Endodermal cell (in vitro differentiated cells): ENCODE measurements at regions not wholly inside any gene's neighbourhood (a gene's known extent, or its start where the extent isn't known, plus 50 kb on each side); places are given as distances from the start of the nearest gene placed in this dataset.

Source experiments
- DNase-seq: peaks from one replicate; pipeline ENCODE4 v3.0.0-alpha.2; 2017
- H3K27ac ChIP-seq: 2 replicates; pipeline ENCODE4 v1.5.1; 2013; ENCODE audit warnings: mild to moderate bottlenecking, low read depth, low read length, moderate library complexity
- H3K27me3 ChIP-seq: 2 replicates; pipeline ENCODE4 v1.6.1; 2013; ENCODE audit warnings: mild to moderate bottlenecking, low read length, moderate library complexity; ENCODE audit not compliant: insufficient read depth, control insufficient read depth, poor library complexity, severe bottlenecking
- H3K36me3 ChIP-seq: 2 replicates; pipeline ENCODE4 v1.7.0; 2013; ENCODE audit warnings: mild to moderate bottlenecking, low read length, moderate library complexity; ENCODE audit not compliant: control insufficient read depth, insufficient read depth
- H3K4me1 ChIP-seq: one replicate; pipeline ENCODE4 v1.7.0; 2013; ENCODE audit warnings: low read length; ENCODE audit not compliant: control insufficient read depth, insufficient read depth
- H3K4me3 ChIP-seq: 2 replicates; pipeline ENCODE4 v1.5.1; 2013; ENCODE audit warnings: mild to moderate bottlenecking, low read length, moderate library complexity
- H3K9ac ChIP-seq: 2 replicates; pipeline ENCODE4 v1.6.1; 2013; ENCODE audit warnings: mild to moderate bottlenecking, low read length, moderate library complexity; ENCODE audit not compliant: poor library complexity, severe bottlenecking; ENCODE audit errors: extremely low read depth
- H3K9me3 ChIP-seq: 2 replicates; pipeline ENCODE4 v1.6.1; 2013; ENCODE audit warnings: mild to moderate bottlenecking, low read length, moderate library complexity; ENCODE audit not compliant: control insufficient read depth
- H3K27ac Mint-ChIP-seq: 2 replicates; pipeline ENCODE4 v1.8.0; 2020; ENCODE audit warnings: mixed read lengths
- H3K27me3 Mint-ChIP-seq: 2 replicates; pipeline ENCODE4 v1.8.0; 2021; ENCODE audit warnings: mild to moderate bottlenecking, mixed read lengths; ENCODE audit not compliant: insufficient read depth
- H3K36me3 Mint-ChIP-seq: 2 replicates; pipeline ENCODE4 v1.8.0; 2020; ENCODE audit warnings: low read depth, mixed read lengths
- H3K4me1 Mint-ChIP-seq: 2 replicates; pipeline ENCODE4 v1.8.0; 2020; ENCODE audit warnings: mixed read lengths
- H3K4me3 Mint-ChIP-seq: 2 replicates; pipeline ENCODE4 v1.8.0; 2020; ENCODE audit warnings: mild to moderate bottlenecking, moderate library complexity, mixed read lengths
- H3K9me3 Mint-ChIP-seq: 2 replicates; pipeline ENCODE4 v1.8.0; 2020; ENCODE audit warnings: mild to moderate bottlenecking, mixed read lengths
- CTCF ChIP-seq: fragments of 200-600 bp; sonication (generic); conservative IDR thresholded peaks from 2 replicates; pipeline ENCODE4 v1.5.0; 2021; ENCODE audit warnings: antibody characterized with exemption, mild to moderate bottlenecking
- WGBS, 2 experiments: methylation state at CpG; one replicate each; pipeline versions ENCODE4 v1.1.5 to v1.1.7; 2013; ENCODE audit warnings: missing lambda C conversion rate in 2 of 2, mixed read lengths in 1 of 2; ENCODE audit not compliant: insufficient coverage in 1 of 2, insufficient read length in 1 of 2; 5-methylcytosine and 5-hydroxymethylcytosine counted together

GRCh38 chr3:150114273-150114672 lies 143.6 kb upstream of the PFN2 start:
- H3K9me3 Mint-ChIP-seq: no peaks in the 10 kb centered on the region

GRCh38 chr3:150110097-150110496 lies 139.4 kb upstream of the PFN2 start:
- peaks cover 30% of the 10 kb centered on the region for H3K4me1 Mint-ChIP-seq
- no peak overlapping the region for H3K4me3 ChIP-seq
- peaks cover 8% of the 10 kb centered on the region for H3K4me1 ChIP-seq
- no peak overlapping the region for H3K27ac ChIP-seq
- no peaks in the 10 kb centered on the region for H3K27me3 ChIP-seq
- no peaks in the 10 kb centered on the region for H3K9me3 ChIP-seq
- no peaks in the 10 kb centered on the region for H3K36me3 Mint-ChIP-seq
- 98 to 99% methylated on average over 5 of the region's 5 CpGs for WGBS, 2 experiments
- DNase-seq: no peak
- no peaks in the 10 kb centered on the region for H3K27me3 Mint-ChIP-seq
- H3K36me3 ChIP-seq: no peaks in the 10 kb centered on the region
- no peak overlapping the region for H3K9ac ChIP-seq
- TF ChIP-seq CTCF: no peak
- H3K27ac Mint-ChIP-seq: no peak overlapping the region
- no peak overlapping the region for H3K4me3 Mint-ChIP-seq
- H3K9me3 Mint-ChIP-seq: no peaks in the 10 kb centered on the region

More at GRCh38 chr3:150114273-150114672, 143.6 kb upstream of the PFN2 start:
- Mint-ChIP-seq H3K27ac (no peak overlapping the region), H3K4me3 (no peak overlapping the region), H3K36me3 (no peaks in the 10 kb centered on the region), H3K27me3 (no peaks in the 10 kb centered on the region), H3K4me1 (peaks cover 41% of the 10 kb centered on the region)
- Histone ChIP-seq H3K4me3 (no peak overlapping the region), H3K4me1 (peaks cover 4% of the 10 kb centered on the region), H3K9ac (no peak overlapping the region), H3K36me3 (no peaks in the 10 kb centered on the region), H3K27ac (no peak overlapping the region), H3K9me3 (no peaks in the 10 kb centered on the region), H3K27me3 (no peaks in the 10 kb centered on the region)
- no peak for DNase-seq
- WGBS, 2 experiments: 70 to 75% methylated on average over 2 of the region's 2 CpGs
- no peak for TF ChIP-seq CTCF

- peaks cover 28% of the 10 kb centered on the region for H3K4me1 Mint-ChIP-seq
- WGBS, 2 experiments: 61 to 80% methylated on average over 3 to 5 of the region's 5 CpGs
- H3K27ac ChIP-seq: peak overlapping the region; percentile 99
- no peaks in the 10 kb centered on the region for H3K27me3 Mint-ChIP-seq
- H3K27ac Mint-ChIP-seq: no peak overlapping the region
- peaks cover 8% of the 10 kb centered on the region for H3K4me1 ChIP-seq
- H3K4me3 Mint-ChIP-seq: no peak overlapping the region
- no peaks in the 10 kb centered on the region for H3K27me3 ChIP-seq
- TF ChIP-seq CTCF: no peak
- H3K36me3 Mint-ChIP-seq: no peaks in the 10 kb centered on the region
- no peaks in the 10 kb centered on the region for H3K36me3 ChIP-seq
- H3K9me3 Mint-ChIP-seq: no peaks in the 10 kb centered on the region
- no peak for DNase-seq
- H3K9me3 ChIP-seq: no peaks in the 10 kb centered on the region
- no peak overlapping the region for H3K9ac ChIP-seq
- H3K4me3 ChIP-seq: no peak overlapping the region
Observed at GRCh38 chr3:150107429-150108175, 136.9 kb upstream of the PFN2 start.
